A549 (cell line): ENCODE measurements at regions not wholly inside any gene's neighbourhood (a gene's known extent, or its start where the extent isn't known, plus 50 kb on each side); places are given as distances from the start of the nearest gene placed in this dataset.

Source experiments
- ATAC-seq, 2 experiments: fragments of 200-7000 bp in 1 of 2; fragments of >200 bp in 1 of 2; cut with Nextera tagmentation in 1 of 2; cut with Tn5 transposase in 1 of 2; 3 replicates each; pipeline versions ENCODE4 v1.8.0 to v1.9.1; 2018 to 2020; ENCODE audit warnings: mild to moderate bottlenecking in 1 of 2, moderate library complexity in 1 of 2
- CTCF ChIA-PET: fragments of 300-600 bp; sonication (Branson Sonifier 250); formaldehyde crosslinking; extraction: SDS; loops from one replicate; lab custom pipeline; 2021; ENCODE audit warnings: antibody characterized with exemption, inconsistent platforms; lab: Yijun Ruan, JAX
- POLR2A ChIA-PET: fragments of 350-600 bp; formaldehyde crosslinking; extraction: SDS; loops from one replicate; lab custom pipeline; 2021; ENCODE audit warnings: antibody characterized with exemption, inconsistent platforms; lab: Yijun Ruan, JAX
- DNase-seq, 2 experiments: peaks; one replicate each; pipeline versions ENCODE4 v3.0.0 to v3.0.0-alpha.2; 2011 to 2016; ENCODE audit warnings: low read depth in 1 of 2, low spot score in 1 of 2
- FAIRE-seq: peaks from 2 replicates; lab custom pipeline; 2011; peaks lifted over from hg19 to GRCh38; lab: Jason Lieb, UNC
- H3K27ac ChIP-seq, 2 experiments: fragments of >200 bp; sonication (Bioruptor Twin); formaldehyde crosslinking; 3 replicates each; pipeline ENCODE4 v1.5.1; 2016 to 2017
- H3K4me1 ChIP-seq: fragments of >200 bp; sonication (Bioruptor Twin); formaldehyde crosslinking; 3 replicates; pipeline ENCODE4 v1.6.1; 2016
- H3K4me2 ChIP-seq: fragments of >200 bp; sonication (Bioruptor Twin); formaldehyde crosslinking; 3 replicates; pipeline ENCODE4 v1.6.1; 2016
- H3K4me3 ChIP-seq: fragments of >200 bp; sonication (Bioruptor Twin); formaldehyde crosslinking; 3 replicates; pipeline ENCODE4 v1.5.1; 2016
- H3K9me3 ChIP-seq: fragments of >200 bp; sonication (Bioruptor Twin); formaldehyde crosslinking; 3 replicates; pipeline ENCODE4 v1.6.1; 2016
- ATOH8 ChIP-seq: fragments of 250-450 bp; sonication (Bioruptor Pico); IDR thresholded peaks from 2 replicates; pipeline ENCODE4 v1.5.0; 2020; ENCODE audit warnings: low read depth, mild to moderate bottlenecking, moderate library complexity
- CBX2 ChIP-seq: fragments of 200-600 bp; sonication (generic); IDR thresholded peaks from 2 replicates; pipeline ENCODE4 v1.6.1; 2016; ENCODE audit warnings: low read depth, mild to moderate bottlenecking, borderline replicate concordance
- CEBPB ChIP-seq, 2 experiments: fragments of >200 bp in 1 of 2; sonication (Bioruptor Twin) in 1 of 2; formaldehyde crosslinking in 1 of 2; IDR thresholded peaks; 2 replicates each; pipeline ENCODE4 v1.6.1; 2012 to 2016
- E2F6 ChIP-seq: IDR thresholded peaks from 2 replicates; pipeline ENCODE4 v1.6.1; 2012; ENCODE audit warnings: low read depth, borderline replicate concordance
- EP300 ChIP-seq, 2 experiments: fragments of >200 bp; sonication (Bioruptor Twin); formaldehyde crosslinking; IDR thresholded peaks; 2 replicates in 1 of 2; 3 replicates in 1 of 2; pipeline ENCODE4 v1.6.1; 2016 to 2017
- FOSB ChIP-seq: fragments of 250-450 bp; sonication (Bioruptor Pico); IDR thresholded peaks from 2 replicates; pipeline ENCODE4 v1.5.0; 2020; ENCODE audit warnings: mild to moderate bottlenecking, moderate library complexity
- FOSL2 ChIP-seq, 2 experiments: fragments of 450-650 bp in 1 of 2; fragments of >200 bp in 1 of 2; sonication (Bioruptor Twin) in 1 of 2; formaldehyde crosslinking; IDR thresholded peaks; 2 replicates each; pipeline versions ENCODE4 v1.5.0 to v1.6.1; 2016 to 2020; ENCODE audit warnings: mild to moderate bottlenecking in 1 of 2, moderate library complexity in 1 of 2
- FOXS1 ChIP-seq: fragments of 250-450 bp; sonication (Bioruptor Pico); IDR thresholded peaks from 2 replicates; pipeline ENCODE4 v1.5.0; 2020; ENCODE audit warnings: mild to moderate bottlenecking, moderate library complexity
- HDAC2 ChIP-seq: fragments of 200-600 bp; sonication (generic); IDR thresholded peaks from 2 replicates; pipeline ENCODE4 v1.6.1; 2016
- HMGXB4 ChIP-seq: fragments of 250-450 bp; sonication (Bioruptor Pico); IDR thresholded peaks from 2 replicates; pipeline ENCODE4 v1.5.0; 2021; ENCODE audit warnings: mild to moderate bottlenecking, moderate library complexity, borderline replicate concordance
- HOXA7 ChIP-seq: fragments of 250-450 bp; sonication (Bioruptor Pico); IDR thresholded peaks from 2 replicates; pipeline ENCODE4 v1.5.0; 2020; ENCODE audit warnings: mild to moderate bottlenecking, moderate library complexity
- HOXB13 ChIP-seq: fragments of 250-450 bp; sonication (Bioruptor Pico); IDR thresholded peaks from 2 replicates; pipeline ENCODE4 v1.5.0; 2020; ENCODE audit warnings: low read depth, mild to moderate bottlenecking, moderate library complexity
- HOXB5 ChIP-seq: fragments of 250-450 bp; sonication (Bioruptor Pico); IDR thresholded peaks from 2 replicates; pipeline ENCODE4 v1.5.0; 2020; ENCODE audit warnings: mild to moderate bottlenecking, moderate library complexity
- JUN ChIP-seq, 2 experiments: fragments of >200 bp; sonication (Bioruptor Twin); formaldehyde crosslinking; IDR thresholded peaks; 2 replicates in 1 of 2; 3 replicates in 1 of 2; pipeline ENCODE4 v1.6.1; 2016 to 2017
- KDM5A ChIP-seq: fragments of 200-600 bp; sonication (generic); IDR thresholded peaks from 2 replicates; pipeline ENCODE4 v1.6.1; 2016; ENCODE audit warnings: antibody characterized with exemption, mild to moderate bottlenecking
- MAFK ChIP-seq: fragments of 450-650 bp; IDR thresholded peaks from 2 replicates; pipeline ENCODE4 v1.6.1; 2014; ENCODE audit not compliant: partially characterized antibody
- MYC ChIP-seq: IDR thresholded peaks from 2 replicates; pipeline ENCODE4 v1.6.1; 2012; ENCODE audit warnings: mild to moderate bottlenecking, inconsistent platforms, low read length, improper control_type of control experiment, borderline replicate concordance
- POLR2AphosphoS2 ChIP-seq: conservative IDR thresholded peaks from 2 replicates; pipeline ENCODE4 v1.6.1; 2012; ENCODE audit warnings: low read length, improper control_type of control experiment, inconsistent platforms
- RCOR1 ChIP-seq: fragments of 150-350 bp; IDR thresholded peaks from 2 replicates; pipeline ENCODE4 v1.6.1; 2014; ENCODE audit warnings: antibody characterized with exemption, low read length, low read depth
- RNF2 ChIP-seq: fragments of 200-600 bp; sonication (generic); IDR thresholded peaks from 2 replicates; pipeline ENCODE4 v1.6.1; 2016; ENCODE audit warnings: low read depth, mild to moderate bottlenecking, antibody characterized with exemption, moderate library complexity, borderline replicate concordance
- SREBF2 ChIP-seq: fragments of 450-650 bp; IDR thresholded peaks from 2 replicates; pipeline ENCODE4 v1.6.1; 2014; ENCODE audit warnings: mild to moderate bottlenecking, moderate library complexity
- TFCP2L1 ChIP-seq: fragments of 250-450 bp; sonication (Bioruptor Pico); IDR thresholded peaks from 2 replicates; pipeline ENCODE4 v1.5.0; 2021; ENCODE audit warnings: mild to moderate bottlenecking
- TP53 ChIP-seq: fragments of 250-450 bp; sonication (Bioruptor Pico); IDR thresholded peaks from 2 replicates; pipeline ENCODE4 v1.5.0; 2021; ENCODE audit warnings: mild to moderate bottlenecking, moderate library complexity
- WGBS: methylation state at CpG from one replicate; pipeline ENCODE4 v1.1.6; 2017; ENCODE audit errors: missing lambda C conversion rate; 5-methylcytosine and 5-hydroxymethylcytosine counted together
- TF ChIP-seq, protein P1 (sequence below): fragments of >200 bp; sonication (Bioruptor Twin); formaldehyde crosslinking; IDR thresholded peaks from 3 replicates; pipeline ENCODE4 v1.5.1; 2016
- TF ChIP-seq, protein P2 (sequence below): fragments of >200 bp; sonication (Bioruptor Twin); formaldehyde crosslinking; IDR thresholded peaks from 3 replicates; pipeline ENCODE4 v1.6.1; 2016
- TF ChIP-seq, protein P3 (sequence below): IDR thresholded peaks from 2 replicates; pipeline ENCODE4 v1.6.1; 2012

- Histone ChIP-seq H3K4me1 (no peaks in the 10 kb centered on the region), H3K27ac (no peak overlapping the region), H3K9me3 (no peaks in the 10 kb centered on the region; the same call in 2 of the 3 replicates), H3K4me3 (no peak overlapping the region), H3K4me2 (no peak overlapping the region)
- ATAC-seq (no peak), FAIRE-seq (no peak), DNase-seq (no peak)
- ChIA-PET POLR2A (no interaction called here), CTCF (no interaction called here)
- no peak for TF ChIP-seq ATOH8 (CRISPR knock-in tag)
- no peak for TF ChIP-seq HOXB5 (CRISPR knock-in tag)
- no peak for TF ChIP-seq HMGXB4 (CRISPR knock-in tag)
- TF ChIP-seq RNF2 = no peak
- no peak for TF ChIP-seq JUN (IDR thresholded peaks at IDR 0.05)
- no peak for TF ChIP-seq FOSL2 (IDR thresholded peaks at IDR 0.05)
- no peak for TF ChIP-seq FOSL2 (CRISPR knock-in tag; IDR thresholded peaks at IDR 0.05)
- TF ChIP-seq MYC = no peak
- TF ChIP-seq, protein P1, sequence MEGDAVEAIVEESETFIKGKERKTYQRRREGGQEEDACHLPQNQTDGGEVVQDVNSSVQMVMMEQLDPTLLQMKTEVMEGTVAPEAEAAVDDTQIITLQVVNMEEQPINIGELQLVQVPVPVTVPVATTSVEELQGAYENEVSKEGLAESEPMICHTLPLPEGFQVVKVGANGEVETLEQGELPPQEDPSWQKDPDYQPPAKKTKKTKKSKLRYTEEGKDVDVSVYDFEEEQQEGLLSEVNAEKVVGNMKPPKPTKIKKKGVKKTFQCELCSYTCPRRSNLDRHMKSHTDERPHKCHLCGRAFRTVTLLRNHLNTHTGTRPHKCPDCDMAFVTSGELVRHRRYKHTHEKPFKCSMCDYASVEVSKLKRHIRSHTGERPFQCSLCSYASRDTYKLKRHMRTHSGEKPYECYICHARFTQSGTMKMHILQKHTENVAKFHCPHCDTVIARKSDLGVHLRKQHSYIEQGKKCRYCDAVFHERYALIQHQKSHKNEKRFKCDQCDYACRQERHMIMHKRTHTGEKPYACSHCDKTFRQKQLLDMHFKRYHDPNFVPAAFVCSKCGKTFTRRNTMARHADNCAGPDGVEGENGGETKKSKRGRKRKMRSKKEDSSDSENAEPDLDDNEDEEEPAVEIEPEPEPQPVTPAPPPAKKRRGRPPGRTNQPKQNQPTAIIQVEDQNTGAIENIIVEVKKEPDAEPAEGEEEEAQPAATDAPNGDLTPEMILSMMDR = no peak
- TF ChIP-seq HOXB13 (CRISPR knock-in tag) = no peak
- TF ChIP-seq EP300 (IDR thresholded peaks at IDR 0.05) = no peak
- TF ChIP-seq CEBPB (IDR thresholded peaks at IDR 0.05) = no peak
- 22% methylated on average over 5 of the region's 5 CpGs for WGBS
Observed at GRCh38 chr2:16245481-16246054, 305.2 kb downstream of the MYCN start.

GRCh38 chr2:16244966-16245320, 304.6 kb downstream of the MYCN start:
- WGBS = 19% methylated on average over 5 of the region's 5 CpGs
- FAIRE-seq (no peak), ATAC-seq (no peak), DNase-seq (no peak)
- ChIA-PET POLR2A (no interaction called here), CTCF (no interaction called here)
- H3K4me2 ChIP-seq = no peak overlapping the region
- no peaks in the 10 kb centered on the region for H3K4me1 ChIP-seq
- H3K9me3 ChIP-seq = no peaks in the 10 kb centered on the region; the same call in 2 of the 3 replicates
- TF ChIP-seq CBX2 = no peak
- no peak for TF ChIP-seq HOXB5 (CRISPR knock-in tag)
- TF ChIP-seq TP53 (CRISPR knock-in tag) = no peak
- TF ChIP-seq, protein P2, sequence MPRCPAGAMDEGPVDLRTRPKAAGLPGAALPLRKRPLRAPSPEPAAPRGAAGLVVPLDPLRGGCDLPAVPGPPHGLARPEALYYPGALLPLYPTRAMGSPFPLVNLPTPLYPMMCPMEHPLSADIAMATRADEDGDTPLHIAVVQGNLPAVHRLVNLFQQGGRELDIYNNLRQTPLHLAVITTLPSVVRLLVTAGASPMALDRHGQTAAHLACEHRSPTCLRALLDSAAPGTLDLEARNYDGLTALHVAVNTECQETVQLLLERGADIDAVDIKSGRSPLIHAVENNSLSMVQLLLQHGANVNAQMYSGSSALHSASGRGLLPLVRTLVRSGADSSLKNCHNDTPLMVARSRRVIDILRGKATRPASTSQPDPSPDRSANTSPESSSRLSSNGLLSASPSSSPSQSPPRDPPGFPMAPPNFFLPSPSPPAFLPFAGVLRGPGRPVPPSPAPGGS = no peak
- TF ChIP-seq HDAC2 = no peak
- TF ChIP-seq EP300 (IDR thresholded peaks at IDR 0.05) = no peak
- TF ChIP-seq HOXA7 = no peak
- no peak for TF ChIP-seq KDM5A
- TF ChIP-seq RCOR1 = no peak
- TF ChIP-seq MAFK = no peak
- no peak for TF ChIP-seq POLR2AphosphoS2
- no peak for TF ChIP-seq FOXS1 (CRISPR knock-in tag)
- TF ChIP-seq, protein P3, sequence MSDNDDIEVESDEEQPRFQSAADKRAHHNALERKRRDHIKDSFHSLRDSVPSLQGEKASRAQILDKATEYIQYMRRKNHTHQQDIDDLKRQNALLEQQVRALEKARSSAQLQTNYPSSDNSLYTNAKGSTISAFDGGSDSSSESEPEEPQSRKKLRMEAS = no peak
- no peak for TF ChIP-seq TFCP2L1 (CRISPR knock-in tag)
- no peak for TF ChIP-seq E2F6
- TF ChIP-seq FOSB = no peak
- no peak for TF ChIP-seq SREBF2
- TF ChIP-seq MYC = no peak
- H3K27ac ChIP-seq = no peak overlapping the region
- no peak overlapping the region for H3K4me3 ChIP-seq
